ENCODE measurements at regions not wholly inside any gene's neighbourhood (a gene's known extent, or its start where the extent isn't known, plus 50 kb on each side); places are given as distances from the start of the nearest gene placed in this dataset.
"Not testable (repeated sequence)": the region's sequence is repeated elsewhere in the genome, so short reads cannot be mapped to it uniquely, and the experiment has no call there.

GRCh38 chr9:74094766-74095165 lies 402.4 kb upstream of the RORB start:
- no peak for DNase-seq (ENCODE audit: low spot score)

DNA sequence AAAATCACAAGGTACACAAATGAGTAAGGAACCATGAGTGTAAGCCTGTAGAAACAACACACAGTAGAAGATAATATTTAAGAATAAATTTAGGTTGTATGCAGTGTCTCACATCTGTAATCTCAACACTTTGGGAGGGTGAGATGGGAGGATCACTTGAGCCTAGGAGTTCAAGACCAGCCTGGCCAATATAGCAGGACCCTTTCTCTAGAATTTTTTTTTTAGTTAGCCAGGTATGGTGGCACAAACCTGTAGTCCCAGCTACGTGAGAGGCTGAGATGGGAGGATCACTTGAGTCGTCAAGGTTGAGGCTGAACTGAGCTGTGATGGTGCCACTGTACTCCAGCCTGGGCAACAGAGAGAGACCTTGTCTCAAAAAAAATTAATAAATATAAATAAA lies 401.2 kb upstream of the RORB start:
- no peak for DNase-seq (ENCODE audit: low spot score)

DNA sequence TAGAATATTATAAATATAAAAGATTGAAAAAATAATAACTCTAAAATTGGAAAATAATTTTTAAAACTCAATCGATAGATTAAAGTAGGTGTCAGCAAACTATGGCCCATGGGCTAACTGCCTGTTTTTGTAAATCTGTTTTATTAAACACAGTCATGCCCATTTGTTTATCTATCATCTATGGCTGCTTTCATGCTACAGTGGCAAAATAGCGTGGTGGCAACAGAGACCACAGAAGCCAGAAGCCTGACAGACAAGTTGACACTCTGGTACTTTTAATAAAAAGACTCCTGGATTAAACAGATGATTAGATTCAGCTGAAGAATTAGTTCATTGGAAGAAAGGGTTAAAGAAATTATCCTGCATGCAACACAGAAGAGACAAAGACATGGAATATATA lies 400.7 kb upstream of the RORB start:
- DNase-seq (ENCODE audit: low spot score): no peak

DNA sequence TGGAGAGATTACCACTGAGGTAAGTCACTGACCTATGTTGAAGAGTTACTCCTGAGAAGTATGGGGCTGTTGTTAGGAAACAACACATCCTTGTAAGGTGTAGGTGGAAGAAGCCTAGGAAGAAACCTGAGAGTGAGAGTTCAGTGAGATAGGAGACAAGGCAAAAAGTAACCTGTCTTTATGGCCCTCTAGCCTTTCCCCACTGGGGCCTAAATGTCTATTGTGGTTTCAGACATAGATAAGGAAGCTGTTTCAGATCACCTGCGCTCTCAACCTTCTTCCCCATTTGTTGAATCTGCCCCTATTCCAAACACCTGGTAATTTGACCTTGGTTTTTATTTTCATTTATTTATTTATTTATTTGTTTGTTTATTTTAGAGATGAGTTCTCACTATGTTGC lies 397.1 kb upstream of the RORB start:
- DNase-seq (ENCODE audit: low spot score): no peak

DNA sequence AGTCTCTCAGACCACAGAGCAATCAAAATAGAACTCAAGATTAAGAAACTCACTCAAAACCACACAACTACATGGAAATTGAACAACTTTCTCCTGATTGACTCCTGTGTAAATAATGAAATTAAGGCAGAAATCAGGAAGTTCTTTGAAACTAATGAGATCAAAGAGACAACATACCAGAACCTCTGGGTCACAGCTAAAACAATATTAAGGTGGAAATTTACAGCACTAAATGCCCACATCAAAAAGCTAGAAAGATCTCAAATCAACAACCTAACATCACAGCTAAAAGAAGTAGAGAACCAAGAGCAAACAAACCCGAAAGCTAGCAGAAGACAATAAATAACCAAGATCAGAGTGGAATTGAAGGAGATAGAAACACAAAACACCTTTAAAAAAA lies 395.0 kb upstream of the RORB start:
- DNase-seq (ENCODE audit: low spot score): not testable (repeated sequence)

DNA sequence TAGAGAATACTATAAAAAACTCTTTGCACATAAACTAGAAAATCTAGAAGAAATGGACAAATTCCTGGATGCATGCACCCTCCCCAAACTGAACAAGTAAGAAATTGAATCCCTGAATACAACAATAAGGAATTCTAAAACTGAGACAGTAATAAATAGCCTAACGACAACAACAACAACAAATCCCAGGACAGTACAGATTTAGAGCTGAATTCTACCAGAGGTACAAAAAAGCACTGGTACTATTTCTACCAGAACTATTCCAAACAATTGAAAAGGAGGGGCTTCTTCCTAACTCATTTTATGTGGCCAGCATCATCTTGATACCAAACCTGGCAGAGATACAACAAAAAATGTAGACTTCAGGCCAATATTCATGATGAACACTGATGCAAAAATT lies 394.4 kb upstream of the RORB start:
- DNase-seq (ENCODE audit: low spot score): no peak

DNA sequence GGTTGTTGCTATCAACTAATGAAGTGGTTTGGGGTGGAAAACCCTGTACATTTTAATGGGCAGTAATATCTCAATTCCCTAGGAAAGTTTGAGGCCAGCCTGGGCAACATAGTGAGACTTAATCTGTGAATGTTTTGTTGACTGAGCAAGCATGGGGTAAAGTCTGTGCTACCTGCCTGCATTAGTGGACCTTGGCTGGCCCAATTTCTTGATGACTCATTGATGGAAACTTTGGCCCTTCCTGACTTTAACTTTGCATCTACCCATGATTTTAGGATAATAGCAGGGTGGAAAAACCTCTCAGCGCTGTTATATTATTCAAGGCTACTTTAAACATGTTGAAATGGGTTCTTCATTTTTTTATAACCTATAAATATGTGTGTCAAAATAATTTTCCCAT lies 389.4 kb upstream of the RORB start:
- DNase-seq (ENCODE audit: low spot score): no peak

DNA sequence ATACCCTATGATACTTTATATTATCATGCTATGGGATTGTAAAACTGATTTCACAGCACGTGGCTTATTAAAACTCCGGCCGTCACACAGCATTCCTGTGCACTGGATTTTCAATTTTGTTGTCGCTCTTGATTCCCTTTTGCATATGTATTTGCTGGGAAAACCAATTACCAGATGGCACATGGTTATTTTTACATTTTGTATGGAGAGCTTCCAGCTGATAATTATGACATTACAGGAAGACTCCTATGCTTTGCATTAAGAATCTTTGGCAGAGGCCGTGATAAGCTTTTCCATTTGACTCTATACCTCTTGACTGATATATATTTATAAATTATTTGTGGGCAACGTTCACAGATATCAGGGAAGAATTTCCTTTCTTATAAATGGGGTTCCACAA lies 381.2 kb upstream of the RORB start:
- DNase-seq (ENCODE audit: low spot score): no peak

GRCh38 chr9:74117151-74117550 lies 380.0 kb upstream of the RORB start:
- no peak for DNase-seq (ENCODE audit: low spot score)

DNA sequence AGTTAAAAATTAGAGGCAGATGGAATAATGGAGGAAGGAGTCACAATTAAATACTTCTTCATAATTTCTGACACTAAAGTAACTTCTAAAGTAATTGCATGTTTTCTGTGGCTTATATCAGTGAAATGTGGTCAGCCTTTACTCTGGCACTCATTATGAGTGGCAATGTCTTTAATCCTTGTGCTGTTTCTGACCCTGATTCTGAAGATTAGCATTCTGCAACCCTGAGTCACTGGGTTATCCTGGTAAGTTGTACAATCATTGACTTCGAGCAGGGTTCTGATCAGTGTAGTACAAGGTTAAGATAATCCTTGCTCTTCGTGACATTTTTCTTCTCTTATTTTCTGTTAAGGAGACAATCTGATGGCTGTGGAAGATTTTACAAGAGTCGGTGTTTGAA lies 379.4 kb upstream of the RORB start:
- DNase-seq (ENCODE audit: low spot score): no peak

DNA sequence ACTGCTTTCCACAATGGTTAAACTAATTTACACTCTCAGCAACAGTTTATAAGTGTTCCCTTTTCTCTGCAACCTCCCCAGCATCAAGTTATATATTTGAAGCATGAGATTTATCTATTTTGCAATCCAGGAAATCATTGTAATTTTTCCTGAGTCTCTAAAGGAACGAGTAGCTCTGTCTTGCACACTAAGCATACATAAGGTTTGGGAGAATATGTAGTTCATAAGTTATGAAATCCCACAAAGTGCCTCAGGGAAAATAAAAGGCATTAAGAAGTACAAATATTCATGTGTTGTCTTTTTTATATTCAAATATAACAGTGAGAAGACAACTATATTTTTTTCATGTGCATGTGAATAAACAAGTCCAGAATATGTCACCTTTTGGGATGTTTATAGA lies 377.1 kb upstream of the RORB start:
- DNase-seq (ENCODE audit: low spot score): no peak

- no peak for DNase-seq (ENCODE audit: low spot score)
Observed at GRCh38 chr9:74120470-74120869, 376.7 kb upstream of the RORB start.

DNA sequence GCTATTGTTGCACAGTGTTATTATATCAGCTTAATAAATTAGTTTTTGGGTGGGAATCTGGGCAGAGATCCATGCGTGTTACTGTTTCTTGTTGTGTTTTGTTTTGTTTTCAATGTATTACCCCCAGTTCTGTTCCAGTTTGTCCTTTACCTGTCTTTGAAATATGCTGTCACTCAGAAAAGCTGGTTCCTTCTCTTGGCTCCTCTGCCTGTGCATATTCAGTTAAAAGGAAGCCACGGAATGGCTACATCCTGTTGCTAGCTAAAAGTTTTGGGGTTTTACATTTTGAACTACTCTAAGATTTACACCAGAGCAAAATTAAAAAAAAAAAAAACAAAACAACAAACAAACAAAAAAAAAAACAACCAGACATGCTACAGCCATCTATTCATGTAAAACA lies 374.9 kb upstream of the RORB start:
- no peak for DNase-seq (ENCODE audit: low spot score)

GRCh38 chr9:74122661-74123060 lies 374.5 kb upstream of the RORB start:
- no peak for DNase-seq (ENCODE audit: low spot score)

- DNase-seq (ENCODE audit: low spot score): no peak
Observed at GRCh38 chr9:74125941-74126340, 371.2 kb upstream of the RORB start.

- DNase-seq (ENCODE audit: low spot score): no peak
Observed at GRCh38 chr9:74132986-74133385, 364.1 kb upstream of the RORB start.

- no peak for DNase-seq (ENCODE audit: low spot score)
Observed at GRCh38 chr9:74133921-74134320, 363.2 kb upstream of the RORB start.

DNA sequence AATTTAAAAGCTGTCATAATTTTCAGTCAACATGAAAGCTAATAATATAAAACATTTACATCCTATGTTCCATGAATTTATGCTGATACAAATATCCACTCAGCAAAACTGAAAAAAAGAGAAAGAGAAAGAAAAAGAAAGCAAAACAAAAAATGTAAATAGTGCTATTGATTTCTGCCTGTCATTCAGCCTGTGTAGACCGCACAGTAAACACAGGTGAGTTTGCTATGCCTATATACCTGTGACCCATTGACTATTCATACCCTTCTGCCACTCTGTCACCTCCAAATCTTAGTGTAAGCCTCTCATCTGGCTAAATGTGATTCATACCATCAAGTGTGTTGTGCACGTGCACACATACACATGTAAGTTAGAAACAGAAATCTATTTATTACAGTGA lies 359.0 kb upstream of the RORB start:
- DNase-seq (ENCODE audit: low spot score): no peak

GRCh38 chr9:74140141-74140540 lies 357.0 kb upstream of the RORB start:
- no peak for DNase-seq (ENCODE audit: low spot score)

DNA sequence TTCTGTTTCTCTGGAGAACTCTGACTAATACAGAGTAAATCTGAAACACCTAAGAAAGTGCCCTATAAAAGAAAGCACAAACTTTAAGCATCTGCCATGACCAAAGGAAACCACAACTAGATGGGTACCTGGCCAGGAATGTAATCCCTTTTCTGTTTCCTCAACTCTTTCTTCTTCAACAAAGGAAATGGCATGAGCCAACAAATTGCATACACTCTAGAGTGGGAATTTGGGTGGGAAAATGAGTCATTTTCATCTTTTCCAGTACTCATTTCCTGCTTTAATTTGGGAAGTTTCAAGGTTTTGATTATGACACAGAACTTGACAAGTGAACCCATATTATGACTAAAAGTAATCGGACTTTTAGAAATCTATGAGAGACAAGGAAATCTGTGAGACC lies 349.2 kb upstream of the RORB start:
- DNase-seq (ENCODE audit: low spot score): no peak

GRCh38 chr9:74172874-74173273 lies 324.3 kb upstream of the RORB start:
- peak; percentile 6 for DNase-seq (ENCODE audit: low spot score)

DNA sequence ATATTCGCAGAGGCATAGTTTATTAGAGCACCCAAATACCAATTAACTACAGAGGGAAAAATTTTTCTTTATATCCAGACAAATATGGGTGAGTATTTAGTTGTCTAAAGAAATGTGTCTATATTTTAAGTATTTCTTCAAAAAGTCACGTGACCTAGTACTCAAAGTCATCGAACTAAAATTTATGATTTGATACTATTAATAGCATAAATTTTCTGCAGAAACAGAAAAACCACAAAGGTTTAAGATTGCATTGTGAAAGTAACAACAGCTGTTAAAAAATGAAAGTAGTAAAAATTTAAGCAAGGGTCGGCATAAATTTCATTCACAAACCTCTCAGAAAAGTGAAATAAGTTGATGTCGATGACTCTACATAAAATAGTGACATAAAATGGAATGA lies 323.9 kb upstream of the RORB start:
- DNase-seq (ENCODE audit: low spot score): no peak

DNA sequence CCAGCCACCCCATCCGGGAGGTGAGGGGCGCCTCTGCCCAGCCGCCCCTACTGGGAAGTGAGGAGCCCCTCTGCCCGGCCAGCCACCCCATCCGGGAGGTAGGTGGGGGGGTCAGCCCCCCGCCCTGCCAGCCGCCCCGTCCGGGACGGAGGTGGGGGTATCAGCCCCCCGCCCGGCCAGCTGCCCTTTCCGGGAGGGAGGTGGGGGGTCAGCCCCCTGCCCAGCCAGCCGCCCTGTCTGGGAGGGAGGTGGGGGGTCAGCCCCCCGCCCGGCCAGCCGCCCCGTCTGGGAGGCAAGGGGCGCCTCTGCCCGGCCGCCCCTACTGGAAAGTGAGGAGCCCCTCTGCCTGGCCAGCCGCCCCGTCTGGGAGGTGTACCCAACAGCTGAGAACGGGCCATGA lies 299.4 kb upstream of the RORB start:
- DNase-seq (ENCODE audit: low spot score): not testable (repeated sequence)

DNA sequence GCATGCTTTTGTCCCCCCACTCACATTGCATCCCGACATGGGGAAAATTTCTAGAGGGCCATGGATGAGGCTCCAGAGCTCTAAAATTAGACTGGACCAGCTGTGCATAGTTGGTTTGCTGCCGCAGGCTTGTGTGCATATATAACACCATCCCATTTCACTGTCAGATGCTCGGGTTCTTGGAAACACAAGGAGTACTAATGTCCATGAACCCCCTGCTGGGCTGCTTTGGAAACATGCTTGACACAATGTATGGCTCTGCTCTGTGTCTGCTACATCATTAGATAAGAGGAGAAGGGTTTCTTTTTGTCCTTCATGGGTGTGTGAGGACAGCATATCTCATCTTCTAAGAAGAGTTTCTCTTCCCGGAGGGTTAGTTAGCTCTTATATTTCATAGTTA lies 292.1 kb upstream of the RORB start:
- no peak for DNase-seq (ENCODE audit: low spot score)

DNA sequence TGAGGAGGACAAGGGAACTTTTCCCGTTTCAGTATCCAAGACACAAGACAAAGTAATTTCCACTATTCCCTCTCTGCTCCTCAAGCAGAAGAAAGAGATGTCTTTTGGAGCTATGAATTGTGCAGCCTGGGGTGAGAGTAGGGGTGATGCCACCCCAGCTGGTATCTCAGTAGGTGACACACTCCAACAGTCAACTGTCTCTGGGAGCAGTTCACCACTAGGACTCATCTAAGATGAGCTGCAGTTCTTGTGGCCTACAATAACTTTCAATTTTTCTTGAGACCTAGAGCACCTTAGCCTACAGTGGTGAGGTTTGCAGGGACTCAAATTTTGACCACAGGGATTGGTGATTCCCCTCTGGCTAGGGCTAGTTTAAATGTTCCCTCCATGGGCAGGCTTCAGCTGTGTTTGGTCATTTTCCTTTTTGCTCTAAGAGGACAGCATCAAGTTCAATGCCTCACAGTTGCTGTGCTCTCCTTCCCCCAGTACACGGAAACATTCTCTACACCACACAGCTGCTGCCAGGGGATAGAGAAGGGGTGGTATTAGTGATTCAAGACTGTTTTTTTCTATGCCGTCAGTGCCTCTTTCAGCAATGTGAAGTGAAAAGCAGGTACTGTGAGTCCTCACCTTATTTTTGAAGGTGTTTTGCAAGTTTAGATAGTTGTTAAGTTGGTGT lies 278.6 kb upstream of the RORB start:
- no peak for DNase-seq (ENCODE audit: low spot score)
